ENCODE measurements at regions not wholly inside any gene's neighbourhood (a gene's known extent, or its start where the extent isn't known, plus 50 kb on each side); places are given as distances from the start of the nearest gene placed in this dataset.
A peak's percentile ranks its signal among the peaks of the same experiment; 100 is the strongest.
"Not testable (repeated sequence)": the region's sequence is repeated elsewhere in the genome, so short reads cannot be mapped to it uniquely, and the experiment has no call there.

DNA sequence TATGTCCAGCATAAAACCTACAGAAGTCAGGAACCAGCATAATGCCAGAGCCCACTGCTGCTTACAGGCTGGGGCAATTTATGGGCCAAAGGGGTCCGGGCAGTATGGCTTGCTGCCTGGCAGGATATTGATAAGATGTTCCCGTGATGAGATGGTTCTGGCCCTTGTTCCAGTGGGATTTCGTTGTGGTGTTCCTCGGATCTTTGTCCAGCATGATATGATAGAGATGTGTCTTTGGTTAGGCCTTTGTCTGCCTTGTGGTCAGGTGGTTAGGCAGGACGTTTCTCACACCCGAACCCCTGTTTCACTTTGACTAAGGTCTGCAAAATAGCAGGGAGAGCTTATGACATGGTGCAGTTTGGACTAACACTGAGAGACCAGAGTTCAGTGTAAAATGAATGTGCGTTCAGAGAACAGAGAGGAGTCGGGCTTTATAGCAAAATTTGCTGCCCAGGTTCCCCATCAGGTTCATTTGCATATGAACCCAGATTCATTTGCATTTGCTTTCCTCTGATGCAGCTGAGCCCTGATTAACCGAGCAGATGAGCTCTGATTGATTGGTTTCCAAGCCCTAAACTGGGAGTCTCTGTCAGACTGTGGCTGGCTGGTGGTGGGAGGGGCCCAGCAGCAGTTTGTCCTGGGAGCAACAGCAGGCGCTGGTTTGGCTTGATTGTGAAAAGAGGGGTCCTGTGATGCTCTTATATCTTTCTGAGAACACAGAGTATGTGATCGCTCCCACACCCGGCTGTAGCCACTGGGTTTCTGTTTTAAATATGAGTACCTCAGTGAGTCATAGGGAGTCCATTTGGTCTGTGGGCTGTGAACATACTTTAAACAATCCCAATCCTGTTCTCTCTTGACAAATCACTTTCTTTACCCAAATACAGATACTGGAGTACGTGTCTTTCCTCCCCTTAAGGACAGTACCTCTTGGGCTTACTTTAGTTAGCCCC lies 156.3 kb upstream of the PZP start:
- DNase-seq = no peak

DNA sequence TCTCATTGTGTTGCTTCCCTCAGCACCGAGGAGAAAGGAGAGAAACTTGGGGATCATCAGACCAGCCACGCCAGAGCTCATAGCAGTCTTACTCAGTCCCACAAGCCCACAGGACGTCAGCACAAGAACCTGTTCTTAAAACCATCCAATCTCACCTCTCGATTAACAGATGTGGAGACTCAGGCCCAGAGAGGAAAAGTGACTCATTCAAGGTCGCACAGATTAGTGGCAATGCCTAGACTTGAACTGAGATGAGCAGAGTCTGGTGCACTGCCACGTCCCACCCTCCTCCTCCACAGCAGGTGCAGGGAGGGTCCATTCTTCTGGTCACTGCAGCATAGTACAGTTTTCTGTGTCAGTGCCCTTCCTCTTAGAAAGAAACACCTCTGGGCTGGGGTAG lies 154.9 kb upstream of the PZP start:
- DNase-seq = no peak

- no peak for DNase-seq
Measured at GRCh38 chr12:9361879-9362326, 153.7 kb upstream of the PZP start.

GRCh38 chr12:9354009-9354754 lies 146.0 kb upstream of the PZP start:
- DNase-seq = not testable (repeated sequence)

DNA sequence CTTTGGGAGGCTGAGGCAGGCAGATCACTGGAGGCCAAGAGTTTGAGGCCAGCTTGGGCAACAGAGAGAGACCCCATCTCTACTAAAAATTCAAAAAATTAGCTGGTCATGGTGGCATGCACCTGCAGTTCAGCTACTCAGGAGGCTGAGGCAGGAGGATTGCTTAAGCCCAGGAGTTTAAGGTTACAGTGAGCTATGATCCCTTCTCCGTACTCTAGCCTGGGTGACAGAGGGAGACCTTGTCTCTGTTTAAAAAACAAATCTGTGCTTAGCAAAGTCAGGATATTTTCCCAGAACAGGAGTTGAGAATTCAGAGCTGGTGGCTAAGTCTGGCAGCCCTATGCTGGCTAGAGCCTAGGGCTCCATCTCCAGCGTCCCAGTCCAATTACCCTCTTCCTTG lies 142.9 kb upstream of the PZP start:
- no peak for DNase-seq

DNA sequence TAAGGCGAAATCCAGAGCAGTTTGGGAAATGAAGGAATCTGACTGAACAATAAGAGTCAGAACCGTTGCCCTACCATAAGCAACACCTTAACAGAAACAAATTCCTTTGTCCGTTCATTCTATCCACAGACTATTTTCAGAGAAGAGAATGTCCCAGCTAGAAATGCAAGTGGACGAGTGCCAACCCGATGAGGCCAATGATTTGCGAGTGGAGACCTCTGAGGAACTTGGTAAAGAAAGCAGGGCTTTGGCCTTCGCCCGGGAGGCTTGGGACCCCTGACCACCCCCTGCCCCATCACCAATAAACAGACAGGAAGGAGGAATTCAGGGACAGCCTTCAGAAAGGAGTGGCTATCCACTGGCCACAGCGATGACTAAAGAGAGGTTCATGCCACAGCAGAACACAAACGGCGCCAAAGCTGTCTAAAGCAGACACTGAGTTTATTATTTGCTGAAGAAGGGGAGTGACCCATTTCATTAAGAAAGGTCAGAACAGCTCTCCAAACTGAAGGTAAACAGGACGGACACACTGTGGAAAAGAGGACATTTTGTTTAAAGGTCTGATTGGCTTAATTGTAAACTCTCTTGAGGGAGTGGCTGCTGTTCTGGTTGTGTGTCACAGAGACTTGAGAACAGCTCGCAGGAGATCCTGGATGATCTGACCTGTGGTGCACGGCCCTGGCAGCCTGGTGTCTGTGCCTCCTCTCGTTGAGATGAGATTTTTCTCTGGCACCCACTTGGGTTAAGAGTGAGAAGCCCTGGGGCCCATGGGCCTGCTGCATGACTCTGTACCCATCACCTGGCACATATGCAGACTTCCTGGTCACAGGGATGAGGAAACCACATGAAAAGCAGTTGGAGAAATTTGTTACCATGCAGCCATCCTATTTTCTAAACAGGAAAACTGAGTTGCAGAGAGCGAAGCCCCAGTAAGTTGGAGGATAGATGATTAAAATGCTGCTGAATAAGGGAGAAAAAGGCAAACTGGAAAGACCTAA lies 142.0 kb upstream of the PZP start:
- no peak for DNase-seq

GRCh38 chr12:9348906-9349518 lies 140.8 kb upstream of the PZP start:
- no peak for DNase-seq

- peak in 2 of 3 experiments; percentile 36 to 52 for DNase-seq
Measured at GRCh38 chr12:9347328-9348127, 139.3 kb upstream of the PZP start.

DNA sequence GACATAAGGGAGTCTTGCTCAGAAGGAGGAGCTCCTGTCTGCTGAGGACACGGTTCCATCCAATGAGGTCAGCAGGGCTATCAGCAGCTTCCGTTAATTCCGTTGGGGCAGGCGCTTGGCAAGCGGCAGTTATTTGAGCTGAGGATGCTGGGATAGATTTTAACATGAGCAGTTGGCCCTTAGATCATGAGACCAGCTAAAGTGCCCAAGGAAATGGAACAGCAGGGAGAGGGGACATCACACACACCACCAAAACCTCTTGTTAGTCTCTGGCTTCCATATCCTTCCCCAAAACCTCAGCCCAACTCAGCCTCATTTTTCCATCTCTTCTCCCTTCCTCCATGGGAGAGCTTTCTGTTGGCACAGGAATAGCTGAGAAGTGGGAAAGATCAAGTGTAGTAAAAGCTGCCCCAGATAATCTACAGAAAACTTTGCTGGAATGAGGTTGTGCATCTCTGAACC lies 138.7 kb upstream of the PZP start:
- no peak for DNase-seq

DNA sequence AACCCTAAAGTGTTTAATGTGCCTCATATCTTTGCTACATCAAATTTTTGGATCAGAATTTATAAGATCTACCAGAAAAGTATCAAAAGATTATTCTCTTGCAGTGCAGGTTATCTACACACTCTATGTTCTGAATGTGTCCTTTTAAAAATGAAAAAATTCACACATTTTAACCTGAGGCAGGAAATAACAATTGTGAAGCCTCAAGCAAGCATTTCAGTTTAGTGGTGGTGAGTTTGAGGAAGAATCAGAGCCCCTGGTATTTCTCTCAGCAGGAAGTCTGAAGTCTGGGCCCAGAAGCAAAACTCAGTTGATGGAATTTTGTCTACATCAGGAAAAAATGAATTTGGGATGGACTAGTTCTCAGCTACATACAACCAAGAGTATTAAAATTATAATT lies 137.0 kb upstream of the PZP start:
- no peak for DNase-seq

DNA sequence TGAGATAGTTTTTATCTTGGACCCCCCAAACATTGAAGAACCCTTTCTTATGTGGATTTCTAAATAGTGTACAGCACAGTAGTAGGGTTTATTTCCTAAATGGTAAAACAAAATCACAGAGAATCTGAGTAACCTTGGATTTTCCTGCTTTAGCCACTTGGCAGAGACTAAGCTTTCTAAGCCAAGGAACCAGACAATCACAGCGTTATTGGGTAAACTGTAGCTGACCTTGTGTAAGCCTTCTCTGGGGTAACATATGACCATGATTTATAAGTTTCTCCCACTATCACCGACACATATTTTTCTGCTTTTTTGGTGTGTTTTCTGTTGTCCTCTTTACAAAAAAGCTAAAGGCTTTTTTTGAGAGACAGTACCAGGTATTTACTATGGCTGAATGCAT lies 136.3 kb upstream of the PZP start:
- no peak for DNase-seq

GRCh38 chr12:9343731-9344130 lies 135.5 kb upstream of the PZP start:
- no peak for DNase-seq

DNA sequence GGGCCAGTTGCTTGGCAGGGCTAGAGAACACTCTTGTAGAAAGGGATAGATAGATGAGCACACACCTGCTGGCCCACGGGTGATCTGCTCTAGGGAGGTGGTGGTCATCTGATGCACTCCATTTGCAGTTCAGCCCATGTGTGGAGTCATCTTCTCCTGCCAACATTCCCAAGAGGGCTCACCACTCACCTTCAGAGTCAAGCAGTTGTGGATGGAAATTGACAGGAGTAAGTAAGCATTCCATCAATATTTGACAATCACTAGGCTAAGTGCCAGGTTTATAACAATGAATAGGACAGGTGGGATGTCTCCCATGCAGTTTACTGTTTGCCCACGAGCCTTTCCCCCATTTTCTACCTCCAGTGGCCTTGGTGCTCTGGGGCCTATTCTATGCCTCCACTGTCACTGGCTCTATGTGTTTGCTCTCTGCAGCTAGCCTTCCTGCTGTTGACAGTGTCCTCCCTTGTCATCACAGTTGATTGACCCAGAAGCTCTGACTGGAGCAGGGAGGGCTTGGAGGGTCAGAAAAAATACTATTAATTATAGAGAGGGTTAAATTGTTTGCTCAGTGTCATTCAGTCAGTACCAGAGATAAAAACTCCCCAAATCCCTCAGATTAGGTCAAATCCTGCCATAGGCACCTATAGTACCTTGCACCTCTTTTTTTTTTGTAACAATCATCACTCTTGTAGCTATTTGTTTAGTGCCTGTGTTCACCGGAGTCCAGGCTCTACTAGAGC lies 134.6 kb upstream of the PZP start:
- DNase-seq = peak in 2 of 3 experiments; percentile 46 to 70

GRCh38 chr12:9341260-9341585 lies 133.0 kb upstream of the PZP start:
- no peak for DNase-seq

- no peak for DNase-seq
Measured at GRCh38 chr12:9340422-9341259, 132.4 kb upstream of the PZP start.

- no peak for DNase-seq
Measured at GRCh38 chr12:9337656-9338055, 129.5 kb upstream of the PZP start.

- not testable (repeated sequence) for DNase-seq
Measured at GRCh38 chr12:9336375-9337011, 128.3 kb upstream of the PZP start.

GRCh38 chr12:9335867-9336266 lies 127.7 kb upstream of the PZP start:
- no peak for DNase-seq

DNA sequence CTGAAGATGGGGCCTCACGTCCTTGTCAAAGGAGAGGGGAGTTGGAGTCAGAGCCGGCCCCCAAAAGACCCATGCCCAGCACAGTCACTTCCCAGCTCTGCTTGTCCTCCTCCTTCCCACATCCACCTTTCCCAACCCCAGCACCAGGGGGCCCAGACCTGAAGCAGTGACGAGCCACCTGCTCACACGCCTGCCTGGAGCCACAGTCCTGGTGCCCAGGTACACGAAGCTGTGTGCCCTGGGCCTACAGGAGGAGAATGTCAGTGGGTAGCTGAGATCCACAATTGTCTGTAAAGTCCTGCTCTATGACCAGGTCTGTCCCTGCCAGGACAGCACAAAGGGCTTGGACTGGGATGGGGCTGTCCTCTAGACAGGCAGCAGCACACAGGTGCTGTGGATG lies 126.8 kb upstream of the PZP start:
- DNase-seq = no peak

Measured in NCI-H1417 (cell line).